CD4-positive, alpha-beta T cell treated with Interleukin-15 for 1 hour (primary cell): ENCODE measurements at regions not wholly inside any gene's neighbourhood (a gene's known extent, or its start where the extent isn't known, plus 50 kb on each side); places are given as distances from the start of the nearest gene placed in this dataset.
"Not testable (repeated sequence)": the region's sequence is repeated elsewhere in the genome, so short reads cannot be mapped to it uniquely, and the experiment has no call there.

Source experiments
- DNase-seq: peaks from one replicate; pipeline ENCODE4 v3.0.0-alpha.2; 2020

GRCh38 chr16:26598998-26599784 is 467.5 kb upstream of the C16orf82 start:
- DNase-seq = no peak

GRCh38 chr16:26599785-26600104 is 467.0 kb upstream of the C16orf82 start:
- no peak for DNase-seq

- no peak for DNase-seq
Measured at GRCh38 chr16:26601335-26601734, 465.4 kb upstream of the C16orf82 start.

DNA sequence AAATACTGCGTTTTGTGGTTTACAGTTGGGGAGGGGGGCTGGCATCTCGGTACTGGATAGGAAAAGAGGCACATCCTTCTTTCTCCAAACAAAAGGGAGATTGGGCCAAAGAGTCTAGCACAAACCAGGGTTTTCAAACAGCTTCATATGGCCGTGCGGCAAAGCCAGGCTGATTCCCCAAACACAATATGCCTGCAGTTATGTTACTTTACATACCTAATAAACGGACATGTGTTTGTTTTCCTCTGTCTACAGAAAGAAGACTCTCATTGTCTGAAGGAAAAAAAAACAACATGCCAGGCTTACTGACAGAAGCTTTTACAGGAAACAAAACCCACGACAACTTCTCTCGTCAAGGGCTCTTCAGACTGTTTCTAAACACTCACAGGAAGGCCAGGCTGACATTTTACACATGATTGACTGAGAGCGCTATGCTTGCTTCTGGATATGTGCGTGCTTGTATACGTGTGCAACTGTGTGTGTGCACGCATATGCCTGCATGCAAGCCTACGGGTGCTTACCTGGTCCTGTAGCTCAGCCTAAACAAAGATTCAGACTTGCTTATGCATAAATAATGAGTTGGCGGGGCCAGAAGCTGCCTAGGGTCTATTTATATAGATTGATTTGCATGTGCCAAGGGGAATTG is 461.0 kb upstream of the C16orf82 start:
- DNase-seq = no peak

DNA sequence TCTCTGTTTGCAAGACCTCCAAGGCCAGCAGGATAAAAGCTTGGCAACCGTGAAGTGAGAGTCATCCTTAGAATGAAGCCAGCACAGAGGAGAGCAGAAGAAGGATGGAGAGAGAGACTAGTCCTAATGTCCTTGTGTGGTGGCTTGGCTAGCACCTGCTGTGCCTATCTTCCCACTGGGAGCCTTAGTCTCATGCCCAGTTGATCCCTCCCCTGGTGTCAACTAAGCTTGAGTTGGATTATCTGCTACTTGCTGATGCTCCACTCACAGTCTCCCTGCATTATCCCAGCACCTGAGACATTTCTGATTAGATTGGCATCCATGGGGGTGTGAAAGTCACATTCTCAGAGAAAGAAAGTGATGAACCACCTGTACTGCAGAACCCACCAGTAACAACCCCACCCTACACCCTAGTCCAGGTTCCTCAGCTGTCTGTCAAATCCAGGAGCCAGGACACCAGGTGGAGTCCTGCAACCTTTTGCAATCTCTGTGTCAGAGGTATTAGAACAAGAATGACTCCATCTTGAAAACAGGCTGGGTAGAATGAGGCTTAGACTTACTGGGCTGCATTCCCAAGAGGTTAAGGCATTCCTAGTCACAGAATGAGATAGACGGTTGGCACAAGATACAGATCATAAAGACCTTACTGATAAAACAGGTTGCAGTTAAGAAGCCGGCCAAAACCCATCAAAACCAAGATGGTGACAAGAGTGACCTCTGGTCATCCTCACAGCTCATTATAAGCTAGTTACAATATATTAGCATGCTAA is 460.2 kb upstream of the C16orf82 start:
- DNase-seq = no peak

DNA sequence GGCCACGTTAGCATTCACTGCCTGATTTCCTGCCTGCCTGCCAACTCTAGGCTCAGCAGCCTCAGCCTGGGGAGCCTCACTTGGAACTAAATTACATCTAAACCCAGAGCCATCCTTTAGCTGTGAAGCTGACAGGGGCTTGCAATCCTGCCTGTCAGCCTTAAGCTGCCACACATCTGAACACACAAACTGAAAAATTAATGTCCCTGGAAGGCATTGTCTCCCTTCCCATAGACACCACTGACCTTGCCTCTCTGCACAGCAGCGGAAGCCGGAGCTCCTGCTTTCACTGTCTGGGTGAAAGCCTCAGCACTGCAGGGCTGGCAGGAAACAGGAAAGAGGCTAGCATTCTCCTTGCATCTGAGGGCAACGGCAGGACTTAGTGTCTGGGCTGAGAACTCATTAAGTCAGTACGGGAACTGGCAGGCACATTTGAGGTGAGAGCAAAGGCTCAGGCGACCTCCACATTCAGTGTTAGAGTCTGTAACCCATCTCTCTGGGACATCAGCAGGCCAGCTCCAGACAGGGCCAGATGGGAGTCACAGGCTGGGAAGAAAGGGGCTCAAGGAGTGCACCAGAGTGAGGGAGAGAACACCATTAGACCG is 452.4 kb upstream of the C16orf82 start:
- no peak for DNase-seq

DNA sequence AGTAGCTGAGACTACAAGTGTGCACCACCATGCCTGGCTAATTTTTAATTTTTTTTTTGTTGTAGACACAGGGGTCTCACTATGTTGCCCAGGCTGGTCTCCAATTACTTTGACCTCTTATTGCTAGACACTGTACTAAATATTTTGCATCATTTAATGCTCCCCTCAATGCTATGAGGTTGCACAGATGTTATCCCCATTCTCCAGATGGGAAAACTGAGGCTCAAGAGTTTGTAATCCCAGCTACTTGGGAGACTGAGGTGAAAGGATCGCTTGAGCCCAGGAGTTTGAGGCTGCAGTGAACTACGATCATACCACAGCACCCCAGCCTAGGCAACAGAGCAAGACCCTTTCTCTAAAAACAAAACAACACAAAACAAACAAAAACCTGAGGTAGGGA is 443.3 kb upstream of the C16orf82 start:
- no peak for DNase-seq

DNA sequence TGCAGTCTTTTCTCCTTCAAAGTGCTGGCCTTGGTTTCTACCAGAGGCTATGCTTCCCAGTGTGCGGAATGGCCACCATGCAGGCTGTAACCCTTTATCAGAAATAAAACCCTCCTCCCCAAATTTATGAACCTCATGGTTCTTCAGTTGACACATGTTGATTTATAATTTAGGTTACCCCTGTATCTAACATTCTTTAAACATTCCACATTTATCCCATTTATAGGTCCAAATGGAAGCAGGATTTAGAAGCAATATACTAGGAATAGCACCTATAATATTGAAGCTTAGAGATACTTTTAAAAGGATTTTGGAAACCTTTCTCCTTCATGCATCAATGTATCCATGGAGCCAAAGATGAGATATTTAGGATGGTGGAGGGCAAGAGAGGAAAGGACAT is 438.8 kb upstream of the C16orf82 start:
- no peak for DNase-seq

DNA sequence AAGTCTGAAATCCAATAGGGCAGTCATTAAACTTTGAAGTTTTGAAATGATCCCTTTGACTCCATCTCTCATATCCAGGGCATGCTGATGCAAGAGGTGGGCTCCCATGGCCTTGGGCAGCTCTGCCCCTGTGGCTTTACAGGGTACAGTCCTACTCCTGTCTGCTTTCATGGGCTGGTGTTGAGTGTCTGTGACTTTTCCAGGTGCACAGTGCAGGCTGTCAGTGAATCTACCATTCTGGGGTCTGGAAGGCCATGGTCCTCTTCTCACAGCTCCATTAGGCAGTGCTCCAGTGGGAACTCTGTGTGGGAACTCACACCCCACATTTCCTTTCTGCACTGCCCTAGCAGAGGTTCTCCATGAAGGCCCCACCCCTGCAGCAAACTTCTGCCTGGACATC is 435.4 kb upstream of the C16orf82 start:
- DNase-seq = not testable (repeated sequence)

DNA sequence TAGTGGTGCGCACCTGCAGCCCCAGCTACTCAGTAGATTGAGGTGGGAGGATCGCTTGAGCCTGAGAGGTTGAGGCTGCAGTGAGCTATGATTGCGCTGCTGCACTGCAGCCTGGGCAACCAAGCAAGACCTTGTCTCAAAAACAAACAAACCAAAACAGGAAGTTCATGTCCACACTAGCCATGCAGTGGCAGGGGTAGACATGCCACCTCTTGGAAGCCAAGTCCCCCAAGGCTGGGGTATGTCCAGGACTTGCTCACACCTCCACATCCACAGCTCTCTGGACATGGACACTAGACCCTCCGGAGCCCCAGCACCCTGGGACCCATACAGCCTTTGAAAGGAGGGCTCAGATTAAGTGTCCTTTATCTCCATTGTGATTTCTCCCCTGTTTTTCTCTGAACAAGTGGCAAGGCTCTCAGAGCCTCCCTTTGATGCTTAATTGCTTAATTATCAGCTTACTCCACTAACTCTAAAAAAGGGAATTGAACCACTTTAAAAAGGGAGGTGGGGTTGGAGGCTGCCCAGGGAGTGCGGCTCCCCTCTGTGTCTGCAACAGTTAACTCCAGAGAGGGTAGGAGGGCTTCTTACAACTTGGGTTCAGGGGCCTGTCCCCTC is 424.6 kb upstream of the C16orf82 start:
- DNase-seq = no peak

- no peak for DNase-seq
Measured at GRCh38 chr16:26643519-26643918, 423.2 kb upstream of the C16orf82 start.

DNA sequence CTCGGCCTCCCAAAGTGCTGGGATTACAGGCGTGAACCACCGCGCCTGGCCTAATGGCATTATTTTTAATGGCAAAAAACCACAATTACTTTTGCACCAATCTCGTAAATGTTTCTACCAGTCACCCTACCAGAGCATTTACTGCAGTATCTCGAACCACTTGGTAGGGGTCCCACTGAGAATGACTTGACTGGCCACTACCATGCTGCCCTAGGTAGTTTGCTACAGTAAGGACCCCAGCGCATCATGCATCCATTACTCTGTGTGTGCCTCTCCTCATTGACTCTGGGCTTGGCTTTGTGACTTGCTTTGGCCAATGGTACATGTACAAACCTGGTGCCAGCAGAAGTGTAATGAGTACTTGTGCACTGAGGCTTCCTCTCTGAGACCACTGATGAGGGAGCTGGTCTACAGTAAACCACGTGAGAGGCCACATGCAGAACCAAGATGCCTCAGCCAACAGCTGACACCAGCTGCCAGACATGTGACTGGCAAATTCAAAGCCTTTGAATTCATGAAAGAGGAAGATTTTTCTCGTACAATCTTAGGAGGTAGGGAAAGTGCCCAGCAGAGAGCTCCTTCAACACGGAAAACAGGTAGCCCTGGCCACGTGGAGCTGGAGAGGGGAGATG is 421.7 kb upstream of the C16orf82 start:
- DNase-seq = no peak

DNA sequence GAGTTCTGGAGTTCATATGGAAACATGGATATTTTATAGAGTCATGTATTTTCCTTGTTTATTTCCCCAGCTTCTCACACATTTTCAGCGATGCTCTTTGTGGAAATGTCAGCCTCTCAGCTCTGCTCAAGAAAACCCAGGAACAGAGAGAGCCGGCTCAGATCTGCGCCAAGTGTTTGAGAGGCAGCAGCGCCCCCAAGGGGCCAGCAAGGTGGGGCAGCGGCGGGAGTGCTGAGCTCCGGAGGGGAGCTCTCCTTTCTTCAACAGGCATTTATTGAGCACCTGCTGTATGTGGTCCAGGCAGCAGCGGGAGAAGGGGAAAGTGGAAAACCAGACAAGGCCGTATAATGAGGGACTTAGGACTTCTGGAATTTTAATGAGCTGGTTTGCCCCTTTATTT is 421.1 kb upstream of the C16orf82 start:
- no peak for DNase-seq

DNA sequence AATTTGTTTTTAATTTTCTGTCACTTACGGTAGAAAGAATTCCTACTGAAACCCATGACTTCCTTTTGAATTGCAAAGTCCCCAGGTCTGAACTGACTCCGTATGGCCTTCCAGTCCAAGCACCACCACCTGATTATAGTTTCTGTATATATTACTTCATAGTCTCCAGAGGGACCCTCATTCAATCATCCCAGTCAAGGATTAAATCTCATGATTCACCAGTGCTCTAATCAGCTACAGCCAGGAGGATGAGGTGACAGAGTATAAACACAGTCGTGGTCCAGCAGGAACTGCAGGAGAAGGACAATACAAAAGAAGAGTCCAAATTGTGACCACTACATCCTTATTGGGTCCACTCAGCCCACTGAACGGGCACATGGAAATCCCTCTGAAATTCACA is 418.9 kb upstream of the C16orf82 start:
- no peak for DNase-seq

GRCh38 chr16:26648851-26649250 is 417.9 kb upstream of the C16orf82 start:
- DNase-seq = no peak

GRCh38 chr16:26649381-26650045 is 417.2 kb upstream of the C16orf82 start:
- DNase-seq = no peak

DNA sequence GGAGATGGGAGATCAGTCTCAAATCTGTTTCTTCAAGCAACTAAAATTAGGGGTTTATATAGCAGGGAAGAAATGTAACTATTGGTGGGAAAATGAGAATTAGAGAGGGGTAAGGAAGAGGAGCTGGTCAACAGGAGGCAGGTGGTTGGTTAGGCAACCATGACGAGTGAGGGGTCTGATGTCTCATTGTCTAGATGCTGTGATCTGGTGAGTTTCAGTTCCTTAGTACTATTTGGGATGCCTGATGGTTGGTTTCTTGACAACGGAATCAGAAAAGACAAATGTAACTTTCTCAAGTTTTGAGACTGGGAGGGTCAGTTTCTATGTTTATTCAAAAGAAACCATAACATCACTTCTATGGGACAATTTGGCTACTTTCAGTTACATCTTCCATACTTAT is 415.3 kb upstream of the C16orf82 start:
- no peak for DNase-seq

DNA sequence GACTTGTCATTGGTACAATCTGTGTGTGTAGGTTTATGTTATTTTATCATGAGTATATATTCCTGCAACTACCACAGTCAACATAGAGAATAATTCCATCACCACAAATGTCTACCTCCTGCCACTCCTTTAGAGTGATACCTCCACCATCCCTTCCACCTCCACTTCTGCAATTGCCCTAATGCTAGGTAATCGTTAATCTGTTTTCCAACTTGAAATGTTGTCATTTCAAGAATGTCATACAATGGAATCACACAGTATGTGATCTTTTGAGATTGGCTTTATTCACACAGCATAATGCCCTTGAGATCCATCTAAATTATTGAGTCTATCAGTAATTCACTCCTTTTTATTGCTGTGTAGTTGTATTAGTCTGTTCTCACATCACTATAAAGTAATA is 414.8 kb upstream of the C16orf82 start:
- DNase-seq = no peak

DNA sequence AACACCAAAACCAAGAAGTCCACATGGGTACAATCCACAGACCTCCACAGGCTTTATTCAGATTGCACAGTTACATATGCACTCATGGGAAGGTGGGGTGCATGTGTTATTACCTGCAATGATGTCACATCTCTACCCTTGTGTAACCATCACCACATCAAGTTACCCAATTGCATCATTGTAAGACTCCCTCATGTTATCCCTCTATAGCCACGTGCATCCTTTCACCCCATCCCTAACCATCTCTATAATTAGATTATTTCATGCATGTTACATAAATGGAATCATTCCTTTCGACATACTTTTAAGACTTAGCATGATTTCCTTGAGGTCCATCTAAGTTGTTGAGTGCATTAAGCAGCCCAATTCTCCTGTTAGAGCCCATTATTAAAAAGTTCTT is 408.2 kb upstream of the C16orf82 start:
- DNase-seq = no peak

GRCh38 chr16:26658915-26659314 is 407.8 kb upstream of the C16orf82 start:
- DNase-seq = no peak

DNA sequence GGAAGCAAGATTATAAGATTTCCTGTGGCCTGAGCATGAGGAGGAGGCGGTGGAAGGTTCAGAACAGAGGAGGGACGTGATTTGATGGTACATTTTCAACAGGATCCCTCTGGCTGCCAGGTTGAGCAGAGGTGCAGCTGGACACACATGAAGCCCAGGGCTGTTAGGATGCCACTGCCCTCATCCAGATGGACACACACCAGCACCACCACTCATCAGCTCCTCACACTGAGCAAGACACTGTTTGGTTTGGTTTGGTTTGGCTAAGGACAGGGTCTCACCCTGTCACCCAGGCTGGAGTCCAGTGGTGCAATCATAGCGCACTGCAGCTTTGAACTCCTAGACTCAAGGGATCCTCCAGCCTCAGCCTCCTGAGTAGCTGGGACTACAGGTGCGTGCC is 402.6 kb upstream of the C16orf82 start:
- no peak for DNase-seq
